NB4 (cell line): ENCODE measurements at regions not wholly inside any gene's neighbourhood (a gene's known extent, or its start where the extent isn't known, plus 50 kb on each side); places are given as distances from the start of the nearest gene placed in this dataset.

Experiments used
- DNase-seq: peaks from one replicate; pipeline ENCODE4 v3.0.0; 2010; ENCODE audit warnings: low read depth
- H3K4me3 ChIP-seq: one replicate; pipeline ENCODE4 v1.5.1; 2011; ENCODE audit warnings: mild to moderate bottlenecking, low read depth, low read length, moderate library complexity
- MYC ChIP-seq: IDR thresholded peaks from 2 replicates; pipeline ENCODE4 v1.6.1; 2011; ENCODE audit warnings: low read depth, low read length
- POLR2A ChIP-seq: IDR thresholded peaks from 2 replicates; pipeline ENCODE4 v1.6.1; 2011; ENCODE audit warnings: mild to moderate bottlenecking; ENCODE audit not compliant: insufficient read length; ENCODE audit errors: extremely low read depth
- TF ChIP-seq, protein P1 (sequence below): IDR thresholded peaks from one replicate; pipeline ENCODE4 v1.5.1; 2012; ENCODE audit warnings: low read depth, low read length
- TF ChIP-seq, protein P2 (sequence below): IDR thresholded peaks from 2 replicates; pipeline ENCODE4 v1.6.1; 2011; ENCODE audit warnings: low read depth, low read length

DNA sequence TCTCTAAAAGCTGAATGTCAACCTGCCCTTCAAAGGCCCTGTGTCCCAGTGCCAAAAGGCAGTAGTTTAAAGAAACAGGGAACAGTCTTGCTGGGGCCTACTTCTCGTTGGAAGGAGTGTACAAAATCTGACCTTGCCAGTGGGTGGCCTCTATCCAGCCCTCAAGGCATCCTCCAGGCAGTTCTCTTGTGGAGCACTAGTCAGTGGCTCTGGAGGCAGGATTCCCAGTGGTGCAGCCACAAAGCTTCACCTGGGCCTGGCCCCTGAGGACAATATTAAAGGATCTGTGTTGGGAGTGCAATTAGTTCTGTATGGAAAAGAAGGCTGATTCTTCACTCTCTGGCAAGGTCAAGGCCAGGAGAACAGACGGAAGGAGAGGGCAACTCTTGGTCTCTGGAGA lies 237.8 kb upstream of the ADAMTS9 start:
- TF ChIP-seq POLR2A, result no peak
- no peak for TF ChIP-seq MYC
- TF ChIP-seq, protein P1, sequence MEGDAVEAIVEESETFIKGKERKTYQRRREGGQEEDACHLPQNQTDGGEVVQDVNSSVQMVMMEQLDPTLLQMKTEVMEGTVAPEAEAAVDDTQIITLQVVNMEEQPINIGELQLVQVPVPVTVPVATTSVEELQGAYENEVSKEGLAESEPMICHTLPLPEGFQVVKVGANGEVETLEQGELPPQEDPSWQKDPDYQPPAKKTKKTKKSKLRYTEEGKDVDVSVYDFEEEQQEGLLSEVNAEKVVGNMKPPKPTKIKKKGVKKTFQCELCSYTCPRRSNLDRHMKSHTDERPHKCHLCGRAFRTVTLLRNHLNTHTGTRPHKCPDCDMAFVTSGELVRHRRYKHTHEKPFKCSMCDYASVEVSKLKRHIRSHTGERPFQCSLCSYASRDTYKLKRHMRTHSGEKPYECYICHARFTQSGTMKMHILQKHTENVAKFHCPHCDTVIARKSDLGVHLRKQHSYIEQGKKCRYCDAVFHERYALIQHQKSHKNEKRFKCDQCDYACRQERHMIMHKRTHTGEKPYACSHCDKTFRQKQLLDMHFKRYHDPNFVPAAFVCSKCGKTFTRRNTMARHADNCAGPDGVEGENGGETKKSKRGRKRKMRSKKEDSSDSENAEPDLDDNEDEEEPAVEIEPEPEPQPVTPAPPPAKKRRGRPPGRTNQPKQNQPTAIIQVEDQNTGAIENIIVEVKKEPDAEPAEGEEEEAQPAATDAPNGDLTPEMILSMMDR, result no peak
- TF ChIP-seq, protein P2, sequence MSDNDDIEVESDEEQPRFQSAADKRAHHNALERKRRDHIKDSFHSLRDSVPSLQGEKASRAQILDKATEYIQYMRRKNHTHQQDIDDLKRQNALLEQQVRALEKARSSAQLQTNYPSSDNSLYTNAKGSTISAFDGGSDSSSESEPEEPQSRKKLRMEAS, result no peak
- no peak for DNase-seq
- H3K4me3 ChIP-seq, result no peak overlapping the region

DNA sequence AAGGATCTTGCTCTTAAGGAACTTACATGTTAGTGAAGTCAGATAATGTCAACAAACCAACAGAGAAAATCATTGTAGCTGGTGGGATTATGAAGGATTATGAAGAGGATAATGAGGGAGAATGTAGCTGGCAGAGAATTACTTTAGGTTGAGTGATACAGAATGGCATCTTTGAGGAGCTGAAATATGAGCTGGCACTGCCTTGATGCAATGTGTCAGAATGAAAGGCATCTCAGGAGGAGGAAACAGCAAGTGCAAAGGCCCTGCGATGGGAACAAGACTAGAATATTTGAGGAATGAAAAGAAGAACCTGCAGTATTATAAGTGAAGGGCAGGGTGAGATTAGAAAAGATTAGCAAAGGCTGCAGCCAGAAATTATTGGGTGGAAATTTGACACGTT lies 237.2 kb upstream of the ADAMTS9 start:
- TF ChIP-seq POLR2A (no peak), MYC (no peak)
- TF ChIP-seq, protein P1, result no peak
- TF ChIP-seq, protein P2, result no peak
- DNase-seq, result no peak
- H3K4me3 ChIP-seq, result no peak overlapping the region

DNA sequence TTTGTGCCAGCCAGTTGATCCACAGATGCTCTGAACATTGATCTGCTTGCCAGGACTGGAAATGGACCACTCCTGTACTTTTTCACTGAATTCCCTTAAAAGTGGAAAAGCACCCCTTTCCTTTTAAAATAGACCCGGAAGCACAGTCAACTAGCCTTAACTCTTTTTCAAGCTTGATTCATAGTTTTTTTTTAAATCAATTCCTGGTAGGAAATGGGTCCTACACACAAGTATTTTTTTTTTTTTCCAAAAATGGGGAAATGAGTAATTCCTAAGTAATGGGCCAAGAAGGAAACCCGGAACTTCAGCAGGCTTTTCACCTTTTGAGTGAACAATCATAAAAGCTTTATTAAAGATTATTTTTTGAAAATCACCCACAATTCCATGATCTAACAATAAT lies 234.4 kb upstream of the ADAMTS9 start:
- no peak overlapping the region for H3K4me3 ChIP-seq
- DNase-seq, result no peak
- TF ChIP-seq MYC, result no peak
- TF ChIP-seq, protein P2, result no peak
- TF ChIP-seq, protein P1, result no peak
- no peak for TF ChIP-seq POLR2A

DNA sequence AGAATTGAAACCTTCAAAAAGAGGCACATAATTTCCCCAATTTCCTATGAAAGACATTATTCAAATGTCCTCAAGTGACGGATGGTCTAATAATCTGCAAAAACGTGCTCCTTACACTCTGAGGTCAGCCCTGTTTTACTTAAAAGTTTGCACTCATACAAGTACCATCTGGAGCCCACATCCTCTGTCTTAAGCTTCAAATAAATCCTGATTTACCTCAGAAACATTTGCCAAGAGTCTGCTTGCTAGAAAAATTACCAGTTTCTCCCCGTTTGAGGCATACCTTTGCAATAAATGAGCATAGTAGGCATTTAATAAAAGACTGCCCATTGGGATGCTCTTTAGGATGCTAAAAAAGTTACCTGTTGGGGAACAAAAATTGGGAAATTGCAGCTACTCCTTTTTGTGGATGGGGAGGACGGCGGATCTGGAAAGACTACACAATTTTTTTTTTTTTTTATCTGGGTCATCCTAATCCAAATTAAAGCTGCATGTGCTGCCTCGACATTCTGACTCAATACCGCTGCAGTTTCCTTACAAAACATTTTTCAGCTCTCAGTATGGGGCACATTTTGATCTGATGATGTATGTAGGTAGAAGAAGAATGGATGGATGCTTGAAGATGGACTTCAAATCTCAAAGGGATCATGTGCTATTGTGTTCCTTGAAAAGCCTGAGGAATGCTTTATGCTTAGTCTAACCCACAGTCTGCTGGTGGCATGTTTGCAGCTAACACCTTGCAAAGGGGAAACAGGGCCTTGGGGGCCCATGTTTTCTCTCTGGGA lies 233.7 kb upstream of the ADAMTS9 start:
- TF ChIP-seq, protein P1, result no peak
- TF ChIP-seq MYC, result no peak
- no peak overlapping the region for H3K4me3 ChIP-seq
- no peak for DNase-seq

- no peak for DNase-seq
- TF ChIP-seq, protein P1, result no peak
- TF ChIP-seq, protein P2, result no peak
- TF ChIP-seq MYC, result no peak
- no peak for TF ChIP-seq POLR2A
- no peak overlapping the region for H3K4me3 ChIP-seq
These were observed 232.1 kb upstream of the ADAMTS9 start for GRCh38 chr3:64919934-64920333.
